ENCODE measurements at regions not wholly inside any gene's neighbourhood (a gene's known extent, or its start where the extent isn't known, plus 50 kb on each side); places are given as distances from the start of the nearest gene placed in this dataset.
"Not testable (repeated sequence)": the region's sequence is repeated elsewhere in the genome, so short reads cannot be mapped to it uniquely, and the experiment has no call there.

DNA sequence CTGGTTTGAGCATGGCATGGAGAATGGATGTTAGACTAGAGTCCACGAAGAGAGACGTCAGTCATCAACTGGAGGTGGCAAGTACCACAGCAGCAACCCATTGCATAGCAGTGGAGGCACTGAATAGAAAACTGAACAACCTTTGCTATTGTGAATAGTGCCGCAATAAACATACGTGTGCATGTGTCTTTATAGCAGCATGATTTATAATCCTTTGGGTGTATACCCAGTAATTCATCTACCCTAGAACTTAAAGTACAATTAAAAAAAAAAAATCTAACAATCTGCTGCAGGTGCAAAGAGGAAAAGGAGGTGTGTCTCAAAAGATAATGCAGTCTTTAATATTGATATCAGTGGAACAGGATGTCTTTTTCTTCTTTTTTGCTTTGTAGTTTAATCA is 443.4 kb upstream of the ISX start:
- H3K4me3 ChIP-seq (replicated peaks in 1 of 3), result no peak overlapping the region
- no peak overlapping the region for H3K27ac ChIP-seq
- WGBS, 2 donors, result 89 to 94% methylated on average over 4 of the region's 4 CpGs
- TF ChIP-seq, protein P1, sequence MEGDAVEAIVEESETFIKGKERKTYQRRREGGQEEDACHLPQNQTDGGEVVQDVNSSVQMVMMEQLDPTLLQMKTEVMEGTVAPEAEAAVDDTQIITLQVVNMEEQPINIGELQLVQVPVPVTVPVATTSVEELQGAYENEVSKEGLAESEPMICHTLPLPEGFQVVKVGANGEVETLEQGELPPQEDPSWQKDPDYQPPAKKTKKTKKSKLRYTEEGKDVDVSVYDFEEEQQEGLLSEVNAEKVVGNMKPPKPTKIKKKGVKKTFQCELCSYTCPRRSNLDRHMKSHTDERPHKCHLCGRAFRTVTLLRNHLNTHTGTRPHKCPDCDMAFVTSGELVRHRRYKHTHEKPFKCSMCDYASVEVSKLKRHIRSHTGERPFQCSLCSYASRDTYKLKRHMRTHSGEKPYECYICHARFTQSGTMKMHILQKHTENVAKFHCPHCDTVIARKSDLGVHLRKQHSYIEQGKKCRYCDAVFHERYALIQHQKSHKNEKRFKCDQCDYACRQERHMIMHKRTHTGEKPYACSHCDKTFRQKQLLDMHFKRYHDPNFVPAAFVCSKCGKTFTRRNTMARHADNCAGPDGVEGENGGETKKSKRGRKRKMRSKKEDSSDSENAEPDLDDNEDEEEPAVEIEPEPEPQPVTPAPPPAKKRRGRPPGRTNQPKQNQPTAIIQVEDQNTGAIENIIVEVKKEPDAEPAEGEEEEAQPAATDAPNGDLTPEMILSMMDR (IDR thresholded peaks at IDR 0.05), result no peak
- no peak for TF ChIP-seq POLR2A (IDR thresholded peaks at IDR 0.05)
- H3K4me1 ChIP-seq, result no peaks in the 10 kb centered on the region
- intact Hi-C loops (cut with DNase I), result no loop called here
- H3K36me3 ChIP-seq, result no peaks in the 10 kb centered on the region
- no peaks in the 10 kb centered on the region for H3K9me3 ChIP-seq
- DNase-seq, result no peak
- H3K27me3 ChIP-seq, result no peaks in the 10 kb centered on the region

DNA sequence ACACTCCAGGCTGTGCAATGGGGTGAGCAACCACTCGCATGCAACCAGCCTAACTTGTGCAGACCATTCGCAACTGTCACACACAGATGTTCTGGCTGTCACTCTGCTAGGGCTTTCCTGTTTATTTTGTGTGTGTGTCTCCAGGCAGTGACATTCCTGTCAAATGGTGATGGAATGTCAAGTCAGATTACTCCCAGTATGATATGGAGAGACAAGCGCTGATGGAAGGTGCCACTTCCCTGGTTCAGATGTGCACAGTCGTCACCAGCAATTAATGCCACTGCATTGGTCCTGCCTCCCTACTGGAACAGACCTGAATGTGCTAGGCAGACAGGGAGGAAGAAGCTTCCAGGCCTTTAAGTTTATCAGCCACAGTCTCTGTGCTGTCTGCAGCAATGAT is 442.4 kb upstream of the ISX start:
- WGBS, 2 donors, result 83 to 87% methylated on average over 4 of the region's 4 CpGs
- intact Hi-C loops (cut with DNase I), result no loop called here
- no peak for DNase-seq
- Histone ChIP-seq H3K4me1 (no peaks in the 10 kb centered on the region), H3K27ac (no peak overlapping the region), H3K36me3 (no peaks in the 10 kb centered on the region), H3K9me3 (no peaks in the 10 kb centered on the region), H3K4me3 (replicated peaks in 1 of 3) (no peak overlapping the region), H3K27me3 (no peaks in the 10 kb centered on the region)
- no peak for TF ChIP-seq POLR2A (IDR thresholded peaks at IDR 0.05)
- TF ChIP-seq, protein P1 (IDR thresholded peaks at IDR 0.05), result no peak

DNA sequence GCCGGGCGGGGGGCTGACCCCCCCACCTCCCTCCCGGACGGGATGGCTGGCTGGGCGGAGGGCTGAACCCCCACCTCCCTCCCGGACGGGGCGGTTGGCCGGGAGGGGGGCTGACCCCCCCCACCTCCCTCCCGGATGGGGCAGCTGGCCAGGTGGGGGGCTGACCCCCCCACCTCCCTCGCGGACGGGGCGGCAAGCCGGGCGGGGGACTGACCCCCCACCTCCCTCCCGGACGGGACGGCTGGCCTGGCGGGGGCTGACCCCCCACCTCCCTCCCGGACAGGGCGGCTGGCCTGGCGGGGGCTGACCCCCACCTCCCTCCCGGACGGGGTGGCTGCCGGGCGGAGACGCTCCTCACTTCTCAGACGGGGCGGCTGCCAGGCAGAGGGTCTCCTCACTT is 440.1 kb upstream of the ISX start:
- H3K9me3 ChIP-seq; H3K4me1 ChIP-seq; H3K36me3 ChIP-seq; H3K27ac ChIP-seq; H3K4me3 ChIP-seq (replicated peaks in 1 of 3); intact Hi-C loops (cut with DNase I); H3K27me3 ChIP-seq; DNase-seq: not testable (repeated sequence)
- 89% methylated on average over 5 of the region's 30 CpGs; no CpG with 5 or more reads in 1 of the 2 donors for WGBS, 2 donors

DNA sequence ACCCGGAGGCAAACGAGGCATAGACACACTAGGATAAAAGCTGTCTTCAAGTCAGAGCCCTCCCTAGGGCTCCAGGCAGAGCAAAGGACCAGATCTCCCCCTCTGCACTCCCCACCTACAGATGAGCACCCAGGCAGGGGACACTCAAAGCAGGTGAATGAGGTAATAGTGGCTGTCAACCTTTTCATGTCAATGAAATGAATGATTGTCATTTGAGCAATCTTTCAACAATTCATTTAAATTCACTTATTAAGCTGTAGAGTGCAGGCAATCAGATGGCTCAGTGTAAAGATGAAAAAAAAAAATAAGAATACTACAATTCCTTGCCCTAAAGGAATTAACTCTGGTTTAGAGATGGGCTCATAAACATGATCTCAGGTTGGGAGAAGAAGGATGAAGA is 427.8 kb upstream of the ISX start:
- WGBS, 2 donors, result 0 to 12% methylated on average over 2 of the region's 2 CpGs
- intact Hi-C loops (cut with DNase I), result no loop called here
- TF ChIP-seq POLR2A (IDR thresholded peaks at IDR 0.05), result no peak
- TF ChIP-seq, protein P1 (IDR thresholded peaks at IDR 0.05), result no peak
- no peaks in the 10 kb centered on the region for H3K9me3 ChIP-seq
- no peaks in the 10 kb centered on the region for H3K4me1 ChIP-seq
- no peaks in the 10 kb centered on the region for H3K27me3 ChIP-seq
- H3K36me3 ChIP-seq, result no peaks in the 10 kb centered on the region
- no peak overlapping the region for H3K4me3 ChIP-seq (replicated peaks in 1 of 3)
- no peak overlapping the region for H3K27ac ChIP-seq
- no peak for DNase-seq

DNA sequence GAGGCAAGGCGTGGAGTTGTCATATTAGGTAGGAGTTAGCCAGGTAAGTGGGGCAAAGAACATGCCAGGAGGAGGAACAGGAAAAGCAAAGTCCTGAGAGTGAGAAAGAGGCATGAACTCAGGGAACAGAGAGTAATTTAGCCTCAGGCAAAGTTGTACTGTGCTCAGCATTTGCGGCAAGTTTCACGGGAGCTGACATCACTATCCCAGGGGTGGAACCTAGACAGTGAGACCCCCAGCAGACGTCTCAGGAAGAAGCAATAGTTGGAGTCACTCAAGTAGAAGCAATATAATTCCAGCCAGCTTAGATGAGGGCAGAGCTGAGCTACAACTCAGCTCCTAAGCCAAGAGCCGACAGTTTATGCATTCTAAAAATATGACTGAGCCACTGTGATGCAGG is 426.0 kb upstream of the ISX start:
- WGBS, 2 donors, result 75 to 78% methylated on average over 5 of the region's 5 CpGs

More for the DNA sequence above, 426.0 kb upstream of the ISX start:
- Histone ChIP-seq H3K4me3 (replicated peaks in 1 of 3) (no peak overlapping the region), H3K36me3 (no peaks in the 10 kb centered on the region), H3K4me1 (no peaks in the 10 kb centered on the region), H3K27ac (no peak overlapping the region), H3K27me3 (no peaks in the 10 kb centered on the region), H3K9me3 (no peaks in the 10 kb centered on the region)
- intact Hi-C loops (cut with DNase I), result no loop called here
- no peak for TF ChIP-seq POLR2A (IDR thresholded peaks at IDR 0.05)
- TF ChIP-seq, protein P1 (IDR thresholded peaks at IDR 0.05), result no peak
- no peak for DNase-seq

Data from thyroid gland (tissue), 4 donors.